GM18498 (cell line): ENCODE measurements at regions not wholly inside any gene's neighbourhood (a gene's known extent, or its start where the extent isn't known, plus 50 kb on each side); places are given as distances from the start of the nearest gene placed in this dataset.

Source experiments
- ATAC-seq: cut with Tn5 transposase; IDR thresholded peaks from one replicate; pipeline ENCODE4 v1.9.1; 2021; ENCODE audit warnings: mild to moderate bottlenecking, moderate library complexity; ENCODE audit not compliant: unreplicated experiment

GRCh38 chr3:40800343-40800742 lies 275.6 kb downstream of the ZNF621 start:
- no peak for ATAC-seq

- no peak for ATAC-seq
Measured at GRCh38 chr3:40801284-40801741, 276.6 kb downstream of the ZNF621 start.

- no peak for ATAC-seq
Measured at GRCh38 chr3:40803311-40803710, 278.6 kb downstream of the ZNF621 start.

- ATAC-seq, result no peak
Measured at GRCh38 chr3:40805456-40805855, 280.7 kb downstream of the ZNF621 start.

GRCh38 chr3:40810813-40811212 lies 286.1 kb downstream of the ZNF621 start:
- ATAC-seq, result no peak

GRCh38 chr3:40817017-40817416 lies 292.3 kb downstream of the ZNF621 start:
- no peak for ATAC-seq

- no peak for ATAC-seq
Measured at GRCh38 chr3:40821315-40821714, 296.6 kb downstream of the ZNF621 start.

- no peak for ATAC-seq
Measured at GRCh38 chr3:40827226-40827625, 302.5 kb downstream of the ZNF621 start.

- ATAC-seq, result no peak
Measured at GRCh38 chr3:40827942-40828688, 303.4 kb downstream of the ZNF621 start.

- ATAC-seq, result no peak
Measured at GRCh38 chr3:40828741-40829415, 304.1 kb downstream of the ZNF621 start.

GRCh38 chr3:40829876-40830275 lies 305.1 kb downstream of the ZNF621 start:
- ATAC-seq, result no peak

- ATAC-seq, result no peak
Measured at GRCh38 chr3:40837300-40837699, 312.5 kb downstream of the ZNF621 start.

- no peak for ATAC-seq
Measured at GRCh38 chr3:40841131-40841530, 316.4 kb downstream of the ZNF621 start.

GRCh38 chr3:40841570-40842109 lies 316.9 kb downstream of the ZNF621 start:
- no peak for ATAC-seq

GRCh38 chr3:40842714-40843113 lies 318.0 kb downstream of the ZNF621 start:
- no peak for ATAC-seq

GRCh38 chr3:40843208-40843624 lies 318.5 kb downstream of the ZNF621 start:
- ATAC-seq, result no peak

GRCh38 chr3:40843851-40844548 lies 319.2 kb downstream of the ZNF621 start:
- no peak for ATAC-seq

- no peak for ATAC-seq
Measured at GRCh38 chr3:40844896-40845295, 320.1 kb downstream of the ZNF621 start.

- no peak for ATAC-seq
Measured at GRCh38 chr3:40845447-40845846, 320.7 kb downstream of the ZNF621 start.

- no peak for ATAC-seq
Measured at GRCh38 chr3:40845916-40846315, 321.2 kb downstream of the ZNF621 start.

- no peak for ATAC-seq
Measured at GRCh38 chr3:40846451-40846850, 321.7 kb downstream of the ZNF621 start.
